HL-60 (cell line): ENCODE measurements at regions not wholly inside any gene's neighbourhood (a gene's known extent, or its start where the extent isn't known, plus 50 kb on each side); places are given as distances from the start of the nearest gene placed in this dataset.

Experiments
- DNase-seq, 2 experiments: peaks; one replicate each; pipeline ENCODE4 v3.0.0-alpha.2; 2010 to 2020; ENCODE audit warnings: low read depth in 1 of 2, low spot score in 1 of 2
- H3K27ac ChIP-seq: fragments of 250-450 bp; sonication (Bioruptor Pico); replicated peaks from 2 replicates; pipeline ENCODE4 v1.5.1; 2020; ENCODE audit warnings: mild to moderate bottlenecking, moderate library complexity
- H3K27me3 ChIP-seq: fragments of 250-450 bp; sonication (Bioruptor Pico); 2 replicates; pipeline ENCODE4 v1.5.1; 2021; ENCODE audit warnings: mild to moderate bottlenecking, moderate library complexity; ENCODE audit not compliant: insufficient read depth, poor library complexity, severe bottlenecking
- H3K4me3 ChIP-seq: replicated peaks from 2 replicates; pipeline ENCODE4 v1.5.1; 2011; ENCODE audit warnings: mild to moderate bottlenecking, control low read depth, low read length; ENCODE audit not compliant: insufficient read depth
- CTCF ChIP-seq: IDR thresholded peaks from one replicate; pipeline ENCODE4 v1.5.1; 2011; ENCODE audit warnings: low read length, control low read depth, inconsistent platforms; ENCODE audit not compliant: insufficient read depth
- GABPA ChIP-seq: IDR thresholded peaks from 2 replicates; pipeline ENCODE4 v1.6.1; 2012; ENCODE audit warnings: low read depth
- POLR2AphosphoS5 ChIP-seq: IDR thresholded peaks from 2 replicates; pipeline ENCODE4 v1.6.1; 2012; ENCODE audit warnings: low read depth
- REST ChIP-seq: IDR thresholded peaks from 2 replicates; pipeline ENCODE4 v1.6.1; 2012; ENCODE audit warnings: low read depth; ENCODE audit not compliant: insufficient replicate concordance
- SPI1 ChIP-seq: IDR thresholded peaks from 2 replicates; pipeline ENCODE4 v1.6.1; 2012; ENCODE audit warnings: low read depth, mild to moderate bottlenecking, borderline replicate concordance

GRCh38 chr18:22325396-22325795 is 92.3 kb downstream of the CTAGE1 start:
- H3K4me3 ChIP-seq = no peak overlapping the region
- no peaks in the 10 kb centered on the region for H3K27me3 ChIP-seq
- DNase-seq = no peak
- TF ChIP-seq SPI1 = no peak
- H3K27ac ChIP-seq = no peak overlapping the region

- H3K27ac ChIP-seq = no peak overlapping the region
- H3K4me3 ChIP-seq = no peak overlapping the region
- DNase-seq = peak in 1 of 2 experiments; percentile 52
- no peaks in the 10 kb centered on the region for H3K27me3 ChIP-seq
- no peak for TF ChIP-seq POLR2AphosphoS5
- TF ChIP-seq CTCF = no peak
- no peak for TF ChIP-seq GABPA
- peak; percentile 61; the same call in 1 of the 2 replicates for TF ChIP-seq SPI1
- TF ChIP-seq REST = no peak
These were observed 93.3 kb downstream of the CTAGE1 start for GRCh38 chr18:22324191-22325131.

- H3K4me3 ChIP-seq = no peak overlapping the region
- TF ChIP-seq REST = no peak
- no peak for TF ChIP-seq POLR2AphosphoS5
- TF ChIP-seq CTCF = no peak
- TF ChIP-seq GABPA = no peak
- no peak for TF ChIP-seq SPI1
- no peak overlapping the region for H3K27ac ChIP-seq
- no peaks in the 10 kb centered on the region for H3K27me3 ChIP-seq
- peak in 1 of 2 experiments; percentile 32 for DNase-seq
These were observed 95.4 kb downstream of the CTAGE1 start for GRCh38 chr18:22322243-22322691.

- Histone ChIP-seq H3K27me3 (no peaks in the 10 kb centered on the region), H3K27ac (no peak overlapping the region), H3K4me3 (no peak overlapping the region)
- TF ChIP-seq SPI1 (peak; percentile 67), CTCF (no peak)
- DNase-seq = peak in 1 of 2 experiments; percentile 63
These were observed 96.9 kb downstream of the CTAGE1 start for GRCh38 chr18:22320771-22321170.
